ENCODE measurements at regions not wholly inside any gene's neighbourhood (a gene's known extent, or its start where the extent isn't known, plus 50 kb on each side); places are given as distances from the start of the nearest gene placed in this dataset.
"Not testable (repeated sequence)": the region's sequence is repeated elsewhere in the genome, so short reads cannot be mapped to it uniquely, and the experiment has no call there.

GRCh38 chr4:188396037-188396436 is 256.8 kb downstream of the TRIML1 start:
- DNase-seq = no peak
- Histone ChIP-seq H3K4me1 (no peaks in the 10 kb centered on the region), H3K27ac (no peak overlapping the region), H3K36me3 (no peaks in the 10 kb centered on the region), H3K27me3 (no peaks in the 10 kb centered on the region), H3K9me3 (no peaks in the 10 kb centered on the region), H3K4me3 (no peak overlapping the region)
- 47 to 53% methylated on average over 5 of the region's 5 CpGs for WGBS, 2 donors
- no peak for ATAC-seq
- no peak for TF ChIP-seq CTCF (IDR thresholded peaks at IDR 0.05)
- no peak for FAIRE-seq
- intact Hi-C loops (cut with DNase I) = no loop called here

- FAIRE-seq (no peak), DNase-seq (no peak), ATAC-seq (no peak)
- Histone ChIP-seq H3K4me1 (no peaks in the 10 kb centered on the region), H3K27ac (no peak overlapping the region), H3K9me3 (no peaks in the 10 kb centered on the region), H3K27me3 (no peaks in the 10 kb centered on the region), H3K4me3 (no peak overlapping the region), H3K36me3 (no peaks in the 10 kb centered on the region)
- TF ChIP-seq CTCF (IDR thresholded peaks at IDR 0.05) = no peak
- intact Hi-C loops (cut with DNase I) = no loop called here
- WGBS, 2 donors = 38 to 52% methylated on average over 6 of the region's 6 CpGs
Observed at GRCh38 chr4:188399834-188400233, 260.6 kb downstream of the TRIML1 start.

GRCh38 chr4:188400451-188400850 is 261.2 kb downstream of the TRIML1 start:
- no peak for TF ChIP-seq CTCF (IDR thresholded peaks at IDR 0.05)
- WGBS, 2 donors = 41 to 46% methylated on average over 2 of the region's 2 CpGs
- intact Hi-C loops (cut with DNase I) = no loop called here
- H3K4me1 ChIP-seq = no peaks in the 10 kb centered on the region
- no peaks in the 10 kb centered on the region for H3K27me3 ChIP-seq
- FAIRE-seq (no peak), ATAC-seq (no peak), DNase-seq (no peak)
- no peak overlapping the region for H3K27ac ChIP-seq
- no peaks in the 10 kb centered on the region for H3K9me3 ChIP-seq
- no peaks in the 10 kb centered on the region for H3K36me3 ChIP-seq
- H3K4me3 ChIP-seq = no peak overlapping the region

GRCh38 chr4:188403272-188403671 is 264.0 kb downstream of the TRIML1 start:
- H3K36me3 ChIP-seq = no peaks in the 10 kb centered on the region
- H3K9me3 ChIP-seq = no peaks in the 10 kb centered on the region
- H3K4me3 ChIP-seq = no peak overlapping the region
- H3K4me1 ChIP-seq = no peaks in the 10 kb centered on the region
- no peaks in the 10 kb centered on the region for H3K27me3 ChIP-seq
- DNase-seq (no peak), FAIRE-seq (no peak), ATAC-seq (no peak)
- no peak overlapping the region for H3K27ac ChIP-seq
- intact Hi-C loops (cut with DNase I) = no loop called here
- 76 to 83% methylated on average over 6 of the region's 6 CpGs for WGBS, 2 donors
- no peak for TF ChIP-seq CTCF (IDR thresholded peaks at IDR 0.05)

- FAIRE-seq; H3K27me3 ChIP-seq; H3K4me3 ChIP-seq; DNase-seq; H3K4me1 ChIP-seq; H3K36me3 ChIP-seq; H3K9me3 ChIP-seq; H3K27ac ChIP-seq; ATAC-seq; intact Hi-C loops (cut with DNase I): not testable (repeated sequence)
- 68 to 83% methylated on average over 14 of the region's 14 CpGs for WGBS, 2 donors
Observed at GRCh38 chr4:188405071-188405835, 266.0 kb downstream of the TRIML1 start.

Data from pancreas (tissue), 10 donors.